B cell (primary cell): ENCODE measurements at regions not wholly inside any gene's neighbourhood (a gene's known extent, or its start where the extent isn't known, plus 50 kb on each side); places are given as distances from the start of the nearest gene placed in this dataset.

ENCODE experiments used
- EZH2 ChIP-seq: IDR thresholded peaks from 2 replicates; pipeline ENCODE4 v1.6.1; 2012; ENCODE audit warnings: borderline replicate concordance, low read depth, mild to moderate bottlenecking, moderate library complexity, low read length; ENCODE audit not compliant: insufficient read depth, poor library complexity, severe bottlenecking
- TF ChIP-seq, protein P1 (sequence below): fragments of 200-600 bp; IDR thresholded peaks from one replicate; pipeline ENCODE4 v1.8.0; 2022; ENCODE audit warnings: antibody characterized with exemption, mild to moderate bottlenecking

DNA sequence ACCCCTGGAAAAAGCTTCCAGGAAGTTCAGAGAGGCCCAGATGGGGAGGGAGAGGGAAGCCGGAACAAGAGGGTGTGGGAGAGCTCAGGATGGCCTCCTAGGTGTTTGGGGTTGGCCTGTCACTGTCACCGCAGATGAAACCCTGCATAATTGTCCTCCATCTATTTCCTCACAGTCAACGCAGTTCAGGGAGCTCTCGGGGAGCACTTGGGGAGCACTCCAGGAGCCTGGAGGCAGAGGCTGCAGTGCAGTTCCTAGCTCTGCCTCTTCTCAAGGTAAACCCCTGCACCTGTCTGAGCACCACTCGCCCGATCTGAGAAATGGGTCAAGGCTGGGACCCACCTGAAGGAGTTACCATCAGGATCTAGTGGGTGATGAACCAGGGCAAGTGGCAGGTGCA lies 194.6 kb upstream of the LHX5 start:
- TF ChIP-seq EZH2: no peak
- TF ChIP-seq, protein P1, sequence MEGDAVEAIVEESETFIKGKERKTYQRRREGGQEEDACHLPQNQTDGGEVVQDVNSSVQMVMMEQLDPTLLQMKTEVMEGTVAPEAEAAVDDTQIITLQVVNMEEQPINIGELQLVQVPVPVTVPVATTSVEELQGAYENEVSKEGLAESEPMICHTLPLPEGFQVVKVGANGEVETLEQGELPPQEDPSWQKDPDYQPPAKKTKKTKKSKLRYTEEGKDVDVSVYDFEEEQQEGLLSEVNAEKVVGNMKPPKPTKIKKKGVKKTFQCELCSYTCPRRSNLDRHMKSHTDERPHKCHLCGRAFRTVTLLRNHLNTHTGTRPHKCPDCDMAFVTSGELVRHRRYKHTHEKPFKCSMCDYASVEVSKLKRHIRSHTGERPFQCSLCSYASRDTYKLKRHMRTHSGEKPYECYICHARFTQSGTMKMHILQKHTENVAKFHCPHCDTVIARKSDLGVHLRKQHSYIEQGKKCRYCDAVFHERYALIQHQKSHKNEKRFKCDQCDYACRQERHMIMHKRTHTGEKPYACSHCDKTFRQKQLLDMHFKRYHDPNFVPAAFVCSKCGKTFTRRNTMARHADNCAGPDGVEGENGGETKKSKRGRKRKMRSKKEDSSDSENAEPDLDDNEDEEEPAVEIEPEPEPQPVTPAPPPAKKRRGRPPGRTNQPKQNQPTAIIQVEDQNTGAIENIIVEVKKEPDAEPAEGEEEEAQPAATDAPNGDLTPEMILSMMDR: no peak
